Choroid plexus epithelial cell (primary cell): ENCODE measurements at regions not wholly inside any gene's neighbourhood (a gene's known extent, or its start where the extent isn't known, plus 50 kb on each side); places are given as distances from the start of the nearest gene placed in this dataset.

Source experiments
- DNase-seq: peaks from one replicate; pipeline ENCODE4 v3.0.0-alpha.2; 2010; ENCODE audit warnings: low read depth
- H3K4me3 ChIP-seq: 2 replicates; pipeline ENCODE4 v1.5.1; 2011; ENCODE audit warnings: low read depth, mild to moderate bottlenecking, control low read depth, low read length, moderate library complexity
- TF ChIP-seq, protein P1 (sequence below): conservative IDR thresholded peaks from 2 replicates; pipeline ENCODE4 v1.5.1; 2011; ENCODE audit warnings: low read depth, mild to moderate bottlenecking, control low read depth, inconsistent platforms, low read length, moderate library complexity

DNA sequence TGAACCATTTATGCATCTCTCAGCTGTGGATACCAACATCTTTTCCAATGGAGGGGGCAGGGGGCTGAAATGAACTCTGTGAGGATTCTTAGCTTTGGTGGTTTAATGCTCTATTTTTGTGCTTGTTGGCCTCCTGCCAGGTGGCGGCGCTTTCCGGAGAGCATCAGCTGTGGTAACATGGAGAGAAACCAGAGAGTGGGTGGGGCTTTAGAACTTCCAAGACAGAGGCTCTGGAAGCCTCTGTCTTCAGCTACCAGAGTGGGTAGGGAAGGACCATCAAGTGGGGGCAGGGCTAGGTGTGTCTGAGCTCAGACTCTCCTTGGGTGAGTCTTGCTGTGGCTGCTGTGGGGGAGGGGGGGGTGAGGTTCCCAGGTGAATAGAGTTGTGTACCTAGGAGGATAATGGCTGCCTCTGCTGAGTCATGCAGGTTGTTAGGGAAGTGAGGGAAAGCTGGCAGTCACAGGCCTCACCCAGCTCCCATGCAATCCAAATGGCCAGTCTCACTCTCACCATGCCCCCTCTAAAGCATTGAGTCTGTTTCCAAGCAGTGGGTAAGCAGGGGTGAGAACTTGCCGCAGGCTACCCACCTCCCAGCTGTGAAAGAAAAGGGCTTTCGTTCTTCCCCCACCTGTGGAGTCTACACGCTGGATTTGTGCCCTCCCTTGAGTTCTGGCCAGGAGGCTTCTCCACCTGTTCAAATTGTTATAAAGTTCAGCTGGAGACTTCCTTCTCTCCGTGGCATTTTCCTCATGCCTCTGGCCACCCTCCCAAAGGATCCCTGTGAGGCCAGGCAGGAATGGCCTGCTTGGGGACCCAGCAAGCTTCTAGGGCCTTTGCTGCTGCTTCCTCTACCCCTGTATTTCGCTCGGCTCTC is 527.0 kb downstream of the NEBL start:
- TF ChIP-seq, protein P1, sequence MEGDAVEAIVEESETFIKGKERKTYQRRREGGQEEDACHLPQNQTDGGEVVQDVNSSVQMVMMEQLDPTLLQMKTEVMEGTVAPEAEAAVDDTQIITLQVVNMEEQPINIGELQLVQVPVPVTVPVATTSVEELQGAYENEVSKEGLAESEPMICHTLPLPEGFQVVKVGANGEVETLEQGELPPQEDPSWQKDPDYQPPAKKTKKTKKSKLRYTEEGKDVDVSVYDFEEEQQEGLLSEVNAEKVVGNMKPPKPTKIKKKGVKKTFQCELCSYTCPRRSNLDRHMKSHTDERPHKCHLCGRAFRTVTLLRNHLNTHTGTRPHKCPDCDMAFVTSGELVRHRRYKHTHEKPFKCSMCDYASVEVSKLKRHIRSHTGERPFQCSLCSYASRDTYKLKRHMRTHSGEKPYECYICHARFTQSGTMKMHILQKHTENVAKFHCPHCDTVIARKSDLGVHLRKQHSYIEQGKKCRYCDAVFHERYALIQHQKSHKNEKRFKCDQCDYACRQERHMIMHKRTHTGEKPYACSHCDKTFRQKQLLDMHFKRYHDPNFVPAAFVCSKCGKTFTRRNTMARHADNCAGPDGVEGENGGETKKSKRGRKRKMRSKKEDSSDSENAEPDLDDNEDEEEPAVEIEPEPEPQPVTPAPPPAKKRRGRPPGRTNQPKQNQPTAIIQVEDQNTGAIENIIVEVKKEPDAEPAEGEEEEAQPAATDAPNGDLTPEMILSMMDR: no peak

DNA sequence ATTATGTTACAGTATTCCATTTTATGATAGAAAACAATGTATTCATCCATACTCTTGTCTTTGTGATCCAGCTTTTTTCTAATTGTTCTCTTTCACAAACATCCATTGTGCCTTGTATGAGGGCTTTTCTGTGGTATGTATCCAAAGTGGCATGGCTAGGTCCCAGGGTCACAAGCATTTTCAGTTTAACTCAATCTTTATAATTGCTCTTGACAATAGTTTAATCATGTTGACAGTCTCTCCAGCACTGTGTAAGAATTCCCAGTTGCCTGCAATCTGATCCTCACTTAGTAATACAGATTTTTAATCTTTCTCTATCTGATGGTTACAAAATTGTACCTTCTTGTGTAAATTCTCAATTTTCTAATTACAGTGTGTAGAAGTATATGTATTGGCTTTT is 533.4 kb downstream of the NEBL start:
- H3K4me3 ChIP-seq: no peak overlapping the region
- TF ChIP-seq, protein P1: no peak
- DNase-seq: no peak

More for the DNA sequence above, 527.0 kb downstream of the NEBL start:
- DNase-seq: no peak
- no peak overlapping the region for H3K4me3 ChIP-seq

DNA sequence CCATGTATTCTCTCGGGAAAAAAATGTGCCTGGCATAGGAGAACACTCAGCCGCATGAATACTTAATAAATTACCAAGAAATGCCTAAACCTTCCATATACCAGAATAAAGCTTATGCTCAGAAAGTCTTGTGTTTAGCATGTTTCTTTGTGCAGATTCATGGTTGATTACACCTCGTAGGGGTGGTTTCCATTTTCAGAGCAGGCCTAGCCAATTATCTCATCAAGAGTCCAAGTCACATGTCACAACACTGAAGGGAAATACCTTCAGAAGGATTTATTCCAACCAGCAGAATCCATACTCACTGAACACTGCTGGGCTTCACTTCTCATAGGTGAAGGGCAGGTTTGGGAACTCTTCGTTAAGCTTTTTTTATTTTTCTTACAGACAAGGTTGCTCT is 539.7 kb downstream of the PLXDC2 start:
- TF ChIP-seq, protein P1: no peak
- DNase-seq: no peak
- H3K4me3 ChIP-seq: no peak overlapping the region

DNA sequence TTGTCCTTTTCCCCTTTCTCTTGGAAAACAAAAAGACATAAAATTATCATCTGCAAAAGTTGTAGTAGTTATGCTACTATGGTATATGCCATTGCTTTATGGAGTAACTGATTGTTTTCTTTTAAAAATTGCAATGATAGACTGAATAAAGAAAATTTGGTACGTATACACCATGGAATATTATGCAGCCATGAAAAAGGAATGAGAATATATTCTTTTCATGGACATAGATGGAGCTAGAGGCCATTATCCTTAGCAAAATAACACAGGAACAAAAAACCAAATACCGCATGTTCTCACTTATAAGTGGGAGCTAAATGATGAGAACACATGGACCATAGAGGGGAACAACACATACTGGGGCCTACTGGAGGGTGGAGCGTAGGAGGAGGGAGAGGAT is 538.8 kb downstream of the PLXDC2 start:
- TF ChIP-seq, protein P1: no peak
- H3K4me3 ChIP-seq: no peak overlapping the region
- DNase-seq: no peak

DNA sequence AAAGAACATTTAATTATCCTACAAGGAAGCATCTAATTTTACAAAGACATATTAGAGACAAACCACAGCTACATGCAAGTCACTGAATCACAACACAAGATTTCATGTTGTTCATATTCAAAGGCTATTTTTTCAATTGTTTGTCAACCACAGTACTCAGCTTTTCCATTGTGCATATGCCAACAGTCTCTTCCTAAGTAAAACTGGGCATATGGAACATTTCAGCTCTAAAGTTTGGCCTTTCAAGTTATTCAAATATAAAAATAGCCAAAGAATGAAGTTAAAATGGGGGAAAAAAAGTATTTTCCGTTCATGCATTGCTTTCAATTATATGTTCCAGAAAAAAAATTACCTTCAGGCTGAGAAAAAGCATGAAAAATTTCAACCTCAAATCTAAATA is 537.9 kb downstream of the PLXDC2 start:
- TF ChIP-seq, protein P1: no peak
- no peak overlapping the region for H3K4me3 ChIP-seq
- no peak for DNase-seq

DNA sequence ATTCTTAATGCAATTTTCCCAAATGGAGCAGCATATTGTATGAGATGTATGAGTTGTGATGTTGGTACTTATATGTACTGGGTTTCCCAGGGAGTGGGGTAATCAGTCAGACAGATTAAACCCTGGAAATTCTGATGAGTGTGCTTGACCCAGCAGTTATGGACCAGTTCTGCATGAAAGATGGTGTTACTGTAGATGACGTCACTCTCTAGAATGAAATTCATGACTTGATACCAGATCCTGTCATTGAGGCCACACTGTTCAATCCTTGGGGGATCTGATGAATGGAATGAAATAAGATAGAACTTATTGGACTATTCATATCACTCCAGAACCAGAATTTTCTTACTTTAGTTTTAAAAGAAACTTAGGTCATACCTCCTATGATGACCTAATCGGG is 534.3 kb downstream of the PLXDC2 start:
- no peak overlapping the region for H3K4me3 ChIP-seq
- TF ChIP-seq, protein P1: no peak
- no peak for DNase-seq

DNA sequence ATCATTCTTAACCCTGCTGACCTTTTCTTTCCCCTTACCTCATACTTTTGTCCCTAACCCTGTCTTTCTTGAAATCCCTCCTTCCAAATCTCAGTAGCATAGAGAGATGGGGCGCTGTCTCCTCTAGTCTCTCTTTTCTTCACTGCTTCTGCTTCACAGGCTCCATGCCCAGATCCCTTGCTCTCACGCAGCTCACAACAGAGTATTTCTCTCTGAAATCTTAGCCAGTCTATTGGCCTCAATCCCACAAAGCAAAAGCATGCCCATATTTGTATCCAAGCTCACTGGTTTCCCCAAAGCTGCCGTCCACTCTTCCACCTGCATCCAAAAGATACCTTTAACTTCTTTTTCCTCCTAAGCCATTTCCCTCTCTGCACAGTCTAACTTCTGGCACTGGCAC is 526.8 kb downstream of the PLXDC2 start:
- DNase-seq: no peak
- H3K4me3 ChIP-seq: no peak overlapping the region
- TF ChIP-seq, protein P1: no peak
